Retina (tissue), 1 donor: ENCODE measurements at regions not wholly inside any gene's neighbourhood (a gene's known extent, or its start where the extent isn't known, plus 50 kb on each side); places are given as distances from the start of the nearest gene placed in this dataset.

Experiments
- DNase-seq: peaks from one replicate; pipeline ENCODE4 v3.0.0-alpha.2; 2016

DNA sequence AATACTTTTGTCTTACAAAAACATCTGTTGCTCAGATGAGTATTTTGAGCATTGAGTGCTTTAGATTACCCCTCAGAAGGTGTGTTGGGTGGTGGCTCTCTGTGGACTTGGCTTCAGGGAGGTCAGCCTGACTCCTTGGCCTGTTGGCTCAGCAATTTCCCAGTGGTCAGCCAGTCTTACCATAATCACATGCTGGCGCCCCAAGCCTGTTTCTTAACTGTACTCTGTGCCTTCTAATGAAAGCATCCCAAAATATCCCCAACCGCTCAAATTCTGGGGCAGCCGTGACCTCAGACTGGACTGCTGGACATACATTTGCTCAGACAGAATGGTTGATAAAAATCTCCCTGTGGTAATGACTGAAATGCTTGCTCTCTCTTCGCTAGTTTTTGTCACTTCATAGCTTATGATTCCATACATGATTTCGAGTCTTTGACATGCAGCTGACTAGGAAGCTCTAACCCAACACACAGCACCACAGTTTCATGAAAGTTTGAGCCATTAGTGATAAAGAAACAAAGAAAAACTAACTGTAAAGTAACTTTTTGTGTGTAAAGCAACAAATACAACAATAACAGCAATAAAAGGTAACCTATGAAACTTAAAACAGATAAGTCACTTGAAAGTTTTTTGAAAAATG is 562.2 kb upstream of the MEF2C start:
- no peak for DNase-seq

DNA sequence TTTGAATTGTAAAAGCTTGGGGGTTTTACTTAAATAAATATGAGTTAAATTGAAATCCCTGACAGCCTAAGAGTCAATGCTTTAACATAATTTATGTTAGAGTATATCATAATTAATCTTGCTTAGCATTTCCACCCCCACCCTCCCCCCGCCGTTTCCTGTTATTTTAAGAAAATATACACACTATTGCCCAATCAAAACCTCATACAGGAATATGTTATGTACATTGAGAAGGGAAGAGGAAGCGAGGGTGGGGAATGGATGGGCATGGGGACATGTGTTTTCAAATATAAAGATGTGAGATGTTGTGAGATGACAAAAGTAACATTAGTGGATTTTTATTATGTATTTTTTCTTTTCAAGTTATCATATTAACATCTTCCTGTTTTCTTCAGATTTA is 561.1 kb upstream of the MEF2C start:
- no peak for DNase-seq

DNA sequence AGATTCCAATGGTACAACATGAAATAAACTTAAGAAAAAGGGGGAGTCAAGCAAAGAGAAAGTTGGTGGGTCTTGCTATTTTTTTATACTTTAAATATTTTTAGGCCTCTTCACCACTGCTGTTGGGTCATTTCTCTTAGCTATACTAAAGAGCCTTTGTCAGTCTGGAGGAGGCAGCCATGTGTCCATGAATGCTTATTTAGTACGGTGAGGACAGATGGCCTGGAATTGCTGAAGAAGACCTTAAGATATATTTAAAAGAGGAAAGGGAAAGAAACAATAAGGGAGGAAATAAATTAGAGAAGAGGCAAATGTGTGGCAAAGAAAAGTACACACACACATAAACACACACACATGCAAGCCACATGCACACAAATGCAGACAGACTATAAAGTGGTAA is 560.5 kb upstream of the MEF2C start:
- no peak for DNase-seq

DNA sequence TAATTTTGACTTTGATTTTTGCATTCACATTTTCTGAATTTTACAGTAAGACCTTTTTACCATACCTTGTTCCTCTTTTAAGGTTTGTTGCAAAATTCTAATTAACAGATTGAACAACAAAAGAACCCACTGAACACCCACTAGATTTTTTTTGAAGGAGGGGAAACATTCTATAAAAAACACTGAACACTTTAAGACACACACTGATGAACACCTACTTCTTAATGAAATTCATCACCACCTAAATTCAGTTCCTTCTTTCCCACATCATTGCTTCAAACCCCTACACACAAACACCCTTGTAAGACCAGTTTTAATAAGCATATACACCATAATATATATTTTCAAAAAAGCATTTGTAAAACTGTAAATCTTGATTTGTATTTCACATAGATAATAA is 559.0 kb upstream of the MEF2C start:
- no peak for DNase-seq

DNA sequence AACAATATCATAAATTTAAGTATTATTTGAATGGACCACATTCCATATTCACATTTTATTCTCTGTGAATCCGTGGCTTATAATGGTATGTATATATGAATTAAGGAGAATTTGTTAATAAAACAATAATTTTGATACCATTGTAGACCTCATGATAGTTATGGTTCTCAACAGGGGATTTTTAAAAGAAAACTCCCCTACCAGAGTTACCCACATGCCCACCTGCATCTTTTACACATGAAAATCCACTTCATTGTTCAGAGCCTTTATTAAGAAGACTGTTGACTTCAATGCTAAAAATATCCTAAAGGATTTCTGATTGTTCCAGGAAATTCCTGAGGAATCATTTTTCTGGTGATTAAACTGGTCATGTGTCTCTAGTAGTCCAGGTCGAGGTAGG is 557.7 kb upstream of the MEF2C start:
- DNase-seq: no peak

DNA sequence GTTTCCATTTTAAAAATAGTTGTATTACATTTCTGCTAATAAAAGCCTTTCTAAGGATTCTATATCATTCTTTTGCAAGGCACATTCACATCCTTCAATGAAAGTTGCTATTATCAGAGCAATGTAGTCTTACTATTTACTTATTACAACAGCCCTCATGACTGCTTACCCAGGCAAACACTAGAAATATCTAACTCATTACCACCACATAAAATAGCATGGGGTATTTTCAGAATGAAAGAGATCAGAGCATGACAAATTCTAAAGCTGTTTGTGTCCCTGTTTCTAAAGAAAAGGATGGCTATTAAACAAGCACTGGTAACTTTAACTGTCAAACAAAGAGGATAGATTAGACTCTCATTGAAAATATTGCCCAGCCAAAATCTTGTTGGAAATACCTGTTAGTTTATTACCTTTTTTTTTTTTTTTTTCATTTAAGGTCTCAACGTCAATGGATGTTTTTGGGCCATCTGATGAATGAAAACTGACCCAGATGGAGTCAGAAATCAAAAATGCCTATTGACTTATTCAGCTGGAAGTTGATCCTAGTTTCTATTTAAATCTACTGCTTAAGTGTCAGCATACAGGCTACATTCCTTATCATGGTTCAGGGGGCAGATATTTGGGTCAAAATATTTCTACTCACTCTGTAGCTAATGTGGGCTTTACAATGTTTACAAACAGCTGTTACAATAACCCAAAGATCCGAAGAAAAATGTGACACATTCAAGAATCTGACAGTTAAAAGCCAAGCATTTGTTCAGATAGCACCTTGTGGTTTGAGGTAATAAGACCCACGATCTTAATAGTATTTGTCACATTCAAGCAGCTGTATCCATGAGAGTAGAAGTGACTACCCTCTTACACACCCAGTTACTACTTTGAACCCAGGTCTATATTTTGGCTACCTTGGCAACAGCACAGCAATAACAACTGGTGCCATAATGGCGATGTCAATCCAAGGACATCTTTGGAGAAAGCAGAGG is 554.8 kb upstream of the MEF2C start:
- no peak for DNase-seq

DNA sequence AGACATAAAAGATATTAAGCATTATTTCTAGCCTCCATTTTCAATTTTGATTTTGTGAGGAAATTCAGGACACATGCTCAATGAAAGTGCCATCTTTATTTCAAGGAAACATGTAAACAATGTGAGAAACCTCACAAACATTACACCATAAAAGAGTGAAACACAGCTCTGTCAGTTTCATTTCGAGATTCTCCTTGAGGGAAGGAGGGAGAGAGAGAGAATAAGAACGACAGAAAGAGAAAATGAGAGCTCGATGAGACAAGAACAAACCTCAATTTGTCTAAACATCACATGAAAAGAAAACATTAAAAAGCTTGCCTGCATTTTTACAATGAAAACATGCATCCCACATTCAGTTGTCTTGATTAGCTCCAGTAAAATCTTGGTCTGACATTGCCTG is 553.5 kb upstream of the MEF2C start:
- DNase-seq: no peak

DNA sequence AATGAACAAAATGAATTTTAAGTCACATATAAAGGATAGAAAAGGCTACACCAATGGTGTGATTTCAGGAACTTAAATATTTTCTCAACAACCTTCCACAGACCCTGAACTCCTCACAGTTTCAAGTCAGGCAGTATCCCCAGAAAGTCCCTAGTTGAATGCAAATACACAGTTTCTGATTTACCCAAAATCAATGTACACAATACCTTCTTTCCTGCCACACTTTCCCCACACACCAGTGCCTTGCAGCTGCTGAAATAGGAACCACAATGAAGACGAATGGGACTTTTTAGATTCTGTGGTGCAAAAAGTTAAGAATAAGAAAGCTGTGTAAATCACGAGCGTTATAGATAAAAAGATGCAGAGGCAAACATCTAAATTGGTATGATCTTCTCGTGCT is 552.4 kb upstream of the MEF2C start:
- no peak for DNase-seq

DNA sequence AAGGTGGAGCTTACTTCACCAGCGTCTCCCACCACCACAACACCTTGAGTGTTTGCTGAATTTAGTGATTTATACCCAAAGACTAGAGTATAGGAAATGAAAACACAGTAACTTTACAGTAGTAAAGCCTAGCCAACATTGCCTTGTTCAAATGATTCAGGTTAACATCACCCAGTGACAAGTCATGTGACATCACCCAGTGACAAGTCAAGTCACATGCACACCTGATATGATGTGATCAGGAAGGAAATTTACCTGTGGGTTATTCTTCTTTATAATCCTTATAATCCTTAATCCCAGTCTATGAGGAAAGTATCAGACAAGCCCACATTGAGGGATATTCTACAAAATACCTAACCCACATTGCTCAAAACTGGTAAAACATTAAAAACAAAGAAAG is 545.6 kb upstream of the MEF2C start:
- no peak for DNase-seq

DNA sequence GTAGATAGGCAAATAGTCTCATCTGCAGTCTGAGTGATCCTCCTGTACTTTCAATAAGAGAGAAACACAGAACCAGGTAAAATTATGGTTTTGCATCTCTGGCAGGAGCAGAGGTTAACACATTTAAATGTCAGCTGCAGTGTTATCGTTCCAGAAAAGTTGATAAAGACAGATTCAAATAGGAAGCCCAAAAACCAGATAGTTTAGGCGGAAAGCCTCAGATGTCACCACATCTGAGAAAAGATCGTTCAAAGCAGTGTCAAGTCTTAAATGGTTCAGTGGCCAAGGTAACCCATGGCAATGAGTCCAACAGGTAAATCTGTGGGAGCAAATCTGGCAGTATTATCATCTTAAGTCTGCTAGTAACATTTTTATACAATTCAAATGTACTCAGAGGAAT is 542.1 kb upstream of the MEF2C start:
- DNase-seq: no peak

DNA sequence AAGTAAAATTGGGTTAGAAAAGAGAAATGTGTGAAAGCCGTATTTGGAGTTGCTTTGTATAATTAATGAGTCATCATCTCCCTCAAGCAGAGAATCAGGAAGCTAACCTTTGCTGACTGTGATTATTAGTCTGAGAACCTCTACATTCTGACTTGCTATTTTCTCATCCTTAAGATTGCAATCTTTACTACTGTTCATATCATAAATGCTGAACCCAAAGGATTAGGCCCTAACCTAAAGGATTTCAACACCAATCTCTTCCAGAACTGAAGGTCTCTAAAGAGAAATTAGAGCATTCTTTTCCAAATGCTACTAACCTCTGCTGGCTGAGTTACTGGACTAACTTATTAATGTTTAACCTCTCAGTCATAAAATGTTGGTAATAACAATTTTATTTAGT is 538.1 kb upstream of the MEF2C start:
- no peak for DNase-seq

DNA sequence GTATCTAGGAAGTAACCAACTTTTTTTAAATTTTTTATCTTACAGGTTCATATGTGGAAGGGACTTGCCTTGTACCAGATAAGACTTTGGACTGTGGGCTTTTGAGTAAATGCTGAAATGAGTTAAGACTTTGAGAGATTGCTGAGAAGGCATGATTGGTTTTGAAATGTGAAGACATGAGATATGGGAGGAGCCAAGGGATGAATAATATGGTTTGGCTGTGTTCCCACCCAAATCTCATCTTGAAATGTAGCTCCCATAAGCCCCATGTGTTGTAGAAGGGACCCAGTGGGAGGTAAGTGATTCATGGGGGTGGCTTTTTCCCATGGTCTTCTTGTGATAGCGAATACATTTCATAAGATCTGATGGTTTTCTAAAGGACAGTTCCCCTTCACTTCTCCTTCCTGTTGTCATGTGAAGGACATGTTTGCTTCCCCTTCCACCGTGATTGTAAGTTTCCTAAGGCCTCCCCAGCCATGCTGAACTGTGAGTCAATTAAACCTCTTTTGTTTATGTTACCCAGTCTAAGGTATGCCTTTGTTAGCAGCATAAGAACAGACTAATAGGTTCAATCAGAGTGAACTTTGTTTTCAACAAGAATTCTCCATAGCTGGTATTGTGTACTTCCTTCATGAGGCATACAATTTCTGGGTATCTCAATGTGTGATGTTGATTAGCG is 535.6 kb upstream of the MEF2C start:
- DNase-seq: no peak

DNA sequence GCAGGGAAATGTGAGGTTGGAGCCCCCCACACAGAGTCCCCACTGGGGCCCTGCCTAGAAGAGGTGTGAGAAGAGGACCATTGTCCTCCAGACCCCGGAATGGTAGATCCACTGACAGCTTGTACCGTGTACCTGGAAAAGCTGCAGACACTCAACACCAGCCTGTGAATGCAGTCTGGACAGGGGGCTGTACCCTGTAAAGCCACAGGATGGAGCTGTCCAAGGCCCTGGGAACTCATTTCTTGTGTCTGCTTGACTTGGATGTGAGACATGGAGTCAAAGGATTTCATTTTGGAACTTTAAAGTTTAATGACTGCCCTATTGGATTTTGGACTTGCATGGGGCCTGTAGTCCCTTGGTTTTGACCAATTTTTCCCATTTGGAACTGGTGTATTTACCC is 535.0 kb upstream of the MEF2C start:
- no peak for DNase-seq

DNA sequence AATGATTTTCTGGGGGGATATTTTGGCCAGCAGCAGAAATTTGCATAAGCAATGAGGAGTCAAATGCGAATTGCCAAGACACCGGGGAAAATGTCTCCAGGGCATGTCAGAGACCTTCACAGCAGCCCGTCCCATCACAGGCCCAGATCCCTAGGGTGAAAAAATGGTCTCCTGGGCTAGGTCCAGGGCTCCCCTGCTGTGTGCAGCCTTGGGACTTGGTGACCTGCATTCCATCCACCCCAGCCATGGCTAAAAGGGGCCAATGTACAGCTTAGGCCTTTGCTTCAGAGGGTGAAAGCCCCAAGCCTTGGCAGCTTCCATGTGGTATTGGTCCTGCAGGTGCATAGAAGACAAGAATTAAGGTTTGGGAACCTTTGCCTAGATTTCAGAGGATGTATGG is 534.5 kb upstream of the MEF2C start:
- no peak for DNase-seq

DNA sequence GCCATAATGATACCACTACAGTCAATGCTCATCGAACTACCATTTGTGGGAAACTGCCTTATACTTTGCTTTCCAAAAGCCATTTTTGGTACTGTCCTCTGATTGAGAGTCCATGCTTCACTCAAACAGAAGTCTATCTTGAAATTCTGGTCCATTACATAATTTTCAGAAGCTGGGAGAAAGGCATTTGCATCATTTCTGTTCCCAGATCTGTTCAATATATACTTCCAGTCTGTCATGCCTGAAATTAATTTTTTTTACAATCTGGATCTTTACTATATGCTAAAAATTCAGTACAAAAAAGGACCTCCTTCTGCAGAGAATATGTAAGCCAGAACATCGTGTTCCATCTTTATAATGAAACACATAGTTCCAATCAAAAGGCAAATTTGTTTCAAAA is 528.9 kb upstream of the MEF2C start:
- DNase-seq: no peak

DNA sequence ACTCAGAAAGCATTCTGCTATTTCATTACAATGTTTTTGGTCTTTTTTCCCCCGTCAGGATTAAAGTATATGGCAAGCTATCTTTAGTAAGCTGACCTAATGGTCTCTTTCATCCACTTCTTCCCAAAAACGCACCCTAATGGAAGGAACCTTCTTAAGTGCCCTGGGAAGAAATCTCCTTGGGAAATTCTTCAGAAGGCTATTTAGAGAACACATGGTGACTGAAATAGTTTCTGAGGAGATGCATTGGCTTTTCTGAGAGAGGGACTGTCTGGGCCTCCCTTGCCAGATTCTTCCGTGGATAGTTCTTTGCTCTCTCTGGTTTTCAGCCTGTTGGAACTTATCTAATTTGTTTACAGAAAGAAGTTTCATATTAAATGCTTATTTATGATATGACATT is 524.1 kb upstream of the MEF2C start:
- no peak for DNase-seq

DNA sequence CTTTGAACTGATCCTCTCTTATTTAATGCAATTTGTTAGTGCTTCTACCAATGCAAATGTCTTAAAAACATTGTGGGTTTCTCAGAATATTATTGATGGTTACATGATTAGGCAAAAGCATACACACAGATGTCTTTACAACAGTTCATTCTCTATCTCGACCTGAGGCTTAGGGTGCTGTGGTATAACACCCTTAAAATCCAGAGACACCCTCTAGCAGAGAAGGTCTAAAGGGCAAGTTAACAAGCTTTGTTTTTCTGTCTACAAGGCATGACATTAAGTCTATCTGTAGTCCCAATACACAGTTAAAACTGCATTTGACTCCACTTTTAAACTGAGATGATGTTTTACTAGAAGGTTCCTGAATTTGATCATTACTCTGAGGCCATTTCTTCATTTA is 518.7 kb upstream of the MEF2C start:
- DNase-seq: no peak

DNA sequence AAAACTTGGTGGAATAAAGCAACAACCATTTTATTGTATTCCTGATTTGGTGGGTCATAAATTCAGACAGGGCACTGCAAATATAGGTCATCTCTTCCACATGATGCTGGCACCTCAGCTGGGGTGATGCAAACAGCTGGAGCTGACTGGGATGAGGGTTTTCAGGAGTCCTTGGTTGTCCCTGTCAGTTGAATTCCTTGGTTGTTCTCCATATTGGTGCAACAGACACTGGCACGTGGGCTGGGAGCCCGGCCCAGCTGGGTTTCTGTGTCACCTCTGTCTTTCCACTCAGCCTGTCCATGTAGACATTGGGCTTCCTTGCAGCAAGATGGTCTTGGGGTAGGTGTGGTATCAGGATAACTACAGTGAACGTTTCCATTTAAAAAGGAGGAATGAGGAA is 518.0 kb upstream of the MEF2C start:
- DNase-seq: no peak

DNA sequence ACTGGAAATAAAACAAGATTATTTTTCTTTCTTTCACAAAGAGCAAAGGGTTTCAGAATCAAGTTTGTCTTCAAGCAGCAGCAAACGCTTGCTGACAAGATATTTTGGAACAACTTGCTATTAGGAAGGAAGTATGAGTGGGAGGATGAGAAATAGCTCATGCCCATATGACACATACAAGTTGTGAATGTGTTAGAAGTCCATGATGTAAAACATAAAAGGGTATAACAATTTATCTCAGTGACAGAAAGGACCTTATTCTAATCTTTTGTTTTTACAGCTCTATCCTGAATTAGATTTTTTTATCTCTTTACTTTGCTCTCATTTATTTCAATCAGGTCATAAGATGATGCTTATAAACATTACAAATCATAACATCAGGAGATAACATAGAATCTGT is 516.6 kb upstream of the MEF2C start:
- no peak for DNase-seq

DNA sequence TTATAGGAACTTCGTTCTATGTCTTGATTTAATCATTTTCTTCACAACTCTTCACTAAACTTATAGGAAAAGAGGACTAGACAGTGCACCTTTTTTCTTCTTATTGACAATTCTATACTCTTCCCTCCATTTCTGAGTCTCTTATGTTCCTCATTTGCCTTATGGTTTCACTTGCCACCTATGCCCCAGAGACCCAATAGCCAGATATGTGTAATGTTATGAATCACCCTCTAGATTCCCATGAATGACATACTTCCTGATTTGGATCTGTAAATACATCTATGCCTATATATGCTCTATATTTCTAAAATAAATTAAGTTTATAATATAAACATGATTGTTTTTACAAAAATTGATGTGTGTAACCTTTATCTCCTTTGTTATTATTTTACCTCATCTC is 514.1 kb upstream of the MEF2C start:
- DNase-seq: no peak

DNA sequence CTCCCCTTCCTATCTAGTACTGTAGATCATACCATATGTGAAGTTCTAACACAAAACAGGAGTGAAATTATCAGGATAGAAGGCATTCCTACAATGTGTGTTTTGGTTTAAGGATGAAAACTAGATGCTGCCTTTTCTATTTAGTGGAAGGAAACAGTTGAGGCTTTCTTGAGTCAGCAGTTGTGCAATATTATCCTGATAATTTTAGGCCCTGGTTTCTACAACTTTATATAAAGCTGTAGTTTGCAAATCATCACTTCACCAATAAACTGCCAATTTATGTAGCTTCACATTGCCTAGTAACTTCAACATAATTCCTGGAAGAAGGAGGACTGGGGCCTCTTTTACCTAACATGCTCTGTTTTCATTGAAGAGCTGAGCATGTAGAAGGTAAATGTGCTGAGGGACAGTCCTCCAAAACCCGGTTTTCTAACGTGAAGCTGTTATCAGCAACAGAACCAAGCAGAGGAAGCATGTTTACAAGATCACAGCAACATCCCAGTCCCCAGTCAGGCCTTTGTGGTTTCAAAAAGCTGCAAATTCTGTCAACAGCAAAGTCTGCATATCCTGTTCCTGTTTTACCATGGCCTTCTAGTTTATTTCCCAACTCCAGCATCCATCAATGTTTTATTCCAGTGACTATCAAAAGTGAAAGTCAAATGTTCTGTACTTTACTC is 513.4 kb upstream of the MEF2C start:
- no peak for DNase-seq

DNA sequence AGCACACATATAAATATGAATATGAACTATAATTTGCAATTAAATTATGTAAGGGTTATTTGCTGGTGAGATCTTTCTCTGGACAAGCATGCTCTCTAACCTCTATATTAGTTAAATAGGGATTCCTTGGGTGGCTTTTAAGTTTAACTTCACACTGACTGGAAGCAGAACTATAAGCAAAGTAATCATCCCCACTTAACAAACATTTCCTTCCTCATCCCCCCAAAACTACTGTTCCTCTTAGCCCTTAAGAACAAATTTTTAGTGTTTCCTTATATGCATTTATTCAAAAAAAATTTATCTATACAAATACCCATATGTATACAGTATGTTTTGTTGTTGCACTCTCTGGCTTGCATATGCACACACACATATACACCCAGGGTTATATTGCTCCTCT is 512.1 kb upstream of the MEF2C start:
- DNase-seq: no peak

DNA sequence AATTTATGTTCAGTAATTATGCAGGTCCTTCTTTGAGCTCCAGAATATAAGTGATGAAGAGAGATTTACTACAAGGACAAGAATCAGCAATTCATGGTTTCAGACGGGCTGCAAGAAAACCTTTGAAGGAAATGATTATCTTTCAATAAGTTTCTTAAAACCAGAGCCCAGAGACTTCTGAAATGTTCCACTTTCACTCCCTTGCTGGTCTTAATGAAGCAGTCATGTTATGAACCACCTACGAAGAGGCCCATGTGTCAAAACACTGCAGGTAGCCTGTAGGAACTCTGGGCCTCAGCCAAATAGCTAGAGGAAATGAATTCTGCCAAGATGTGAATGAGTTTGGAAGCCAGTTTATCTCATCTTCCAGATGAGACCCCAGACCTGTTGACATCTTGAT is 505.9 kb upstream of the MEF2C start:
- DNase-seq: no peak
